DND-41 (cell line): ENCODE measurements at regions not wholly inside any gene's neighbourhood (a gene's known extent, or its start where the extent isn't known, plus 50 kb on each side); places are given as distances from the start of the nearest gene placed in this dataset.

Experiments used
- EZH2 ChIP-seq: IDR thresholded peaks from 3 replicates; pipeline ENCODE4 v1.6.1; 2012; ENCODE audit warnings: borderline replicate concordance, low read depth, mild to moderate bottlenecking, moderate library complexity, low read length, inconsistent platforms; ENCODE audit not compliant: severe bottlenecking
- TF ChIP-seq, protein P1 (sequence below): IDR thresholded peaks from 2 replicates; pipeline ENCODE4 v1.5.1; 2012; ENCODE audit warnings: borderline replicate concordance, low read length, moderate library complexity, mild to moderate bottlenecking; ENCODE audit not compliant: poor library complexity, severe bottlenecking; ENCODE audit errors: extremely low read depth

DNA sequence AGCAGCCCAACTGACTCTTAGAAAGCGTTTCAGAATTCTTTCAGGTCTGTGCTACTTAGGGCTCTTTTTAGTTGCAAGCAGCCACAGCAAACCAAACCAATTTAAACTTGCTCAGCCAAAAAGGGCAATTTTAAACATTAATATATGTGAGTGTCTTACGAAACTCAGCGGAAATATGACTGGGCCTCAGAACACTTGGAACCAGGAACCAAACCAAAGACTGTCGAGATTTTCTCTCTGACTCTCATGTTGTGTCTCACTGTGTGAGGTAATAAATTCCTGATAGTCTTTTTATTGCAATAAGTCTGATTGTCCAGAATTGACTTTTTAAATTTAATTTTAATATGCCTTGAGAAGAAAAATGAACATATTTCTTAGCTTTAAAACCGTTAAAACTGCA is 122.3 kb downstream of the SYF2 start:
- TF ChIP-seq, protein P1, sequence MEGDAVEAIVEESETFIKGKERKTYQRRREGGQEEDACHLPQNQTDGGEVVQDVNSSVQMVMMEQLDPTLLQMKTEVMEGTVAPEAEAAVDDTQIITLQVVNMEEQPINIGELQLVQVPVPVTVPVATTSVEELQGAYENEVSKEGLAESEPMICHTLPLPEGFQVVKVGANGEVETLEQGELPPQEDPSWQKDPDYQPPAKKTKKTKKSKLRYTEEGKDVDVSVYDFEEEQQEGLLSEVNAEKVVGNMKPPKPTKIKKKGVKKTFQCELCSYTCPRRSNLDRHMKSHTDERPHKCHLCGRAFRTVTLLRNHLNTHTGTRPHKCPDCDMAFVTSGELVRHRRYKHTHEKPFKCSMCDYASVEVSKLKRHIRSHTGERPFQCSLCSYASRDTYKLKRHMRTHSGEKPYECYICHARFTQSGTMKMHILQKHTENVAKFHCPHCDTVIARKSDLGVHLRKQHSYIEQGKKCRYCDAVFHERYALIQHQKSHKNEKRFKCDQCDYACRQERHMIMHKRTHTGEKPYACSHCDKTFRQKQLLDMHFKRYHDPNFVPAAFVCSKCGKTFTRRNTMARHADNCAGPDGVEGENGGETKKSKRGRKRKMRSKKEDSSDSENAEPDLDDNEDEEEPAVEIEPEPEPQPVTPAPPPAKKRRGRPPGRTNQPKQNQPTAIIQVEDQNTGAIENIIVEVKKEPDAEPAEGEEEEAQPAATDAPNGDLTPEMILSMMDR = no peak
- TF ChIP-seq EZH2 = no peak
